Adrenal gland (tissue), 5 donors: ENCODE measurements at regions not wholly inside any gene's neighbourhood (a gene's known extent, or its start where the extent isn't known, plus 50 kb on each side); places are given as distances from the start of the nearest gene placed in this dataset.

Experiments used
- POLR2A ChIP-seq, 2 donors: fragments of 450-650 bp; IDR thresholded peaks; one replicate each; pipeline ENCODE4 v1.6.1; 2017; ENCODE audit warnings: antibody characterized with exemption in 2 of 2, mild to moderate bottlenecking in 2 of 2, moderate library complexity in 1 of 2
- TF ChIP-seq, protein P1 (sequence below), 6 experiments: fragments of 450-650 bp in 4 of 6; fragments of 200-600 bp in 2 of 6; sonication (generic) in 1 of 6; IDR thresholded peaks; 1 replicate in 5 of 6; 2 replicates in 1 of 6; pipeline versions ENCODE4 v1.5.1 to v1.8.0; 2016 to 2021; ENCODE audit warnings: antibody characterized with exemption in 6 of 6, mild to moderate bottlenecking in 2 of 6, moderate library complexity in 1 of 6
- donor health status: DM: no; HTN: no; CAD: no.

DNA sequence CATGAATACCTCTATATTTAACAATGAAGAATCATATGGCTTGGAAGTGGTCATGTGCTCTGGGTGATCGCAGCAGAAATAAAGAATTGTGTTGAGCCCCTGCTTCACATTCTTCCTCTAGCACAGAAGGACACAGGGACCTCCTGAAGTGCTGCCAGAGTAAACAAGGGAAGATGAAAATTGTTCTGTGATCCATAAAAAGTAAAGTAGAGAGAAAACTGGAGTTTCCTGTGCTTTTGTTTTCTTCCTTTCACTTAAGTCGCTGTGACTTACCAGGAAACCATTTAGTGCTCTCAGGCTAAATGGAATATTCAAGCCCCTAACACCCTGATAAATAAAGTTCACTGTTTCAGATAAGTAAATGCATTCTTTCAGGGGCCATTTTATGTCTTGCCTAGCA is 1173.6 kb upstream of the CHAC2 start:
- TF ChIP-seq POLR2A (IDR thresholded peaks at IDR 0.05) = no peak
- TF ChIP-seq, protein P1, sequence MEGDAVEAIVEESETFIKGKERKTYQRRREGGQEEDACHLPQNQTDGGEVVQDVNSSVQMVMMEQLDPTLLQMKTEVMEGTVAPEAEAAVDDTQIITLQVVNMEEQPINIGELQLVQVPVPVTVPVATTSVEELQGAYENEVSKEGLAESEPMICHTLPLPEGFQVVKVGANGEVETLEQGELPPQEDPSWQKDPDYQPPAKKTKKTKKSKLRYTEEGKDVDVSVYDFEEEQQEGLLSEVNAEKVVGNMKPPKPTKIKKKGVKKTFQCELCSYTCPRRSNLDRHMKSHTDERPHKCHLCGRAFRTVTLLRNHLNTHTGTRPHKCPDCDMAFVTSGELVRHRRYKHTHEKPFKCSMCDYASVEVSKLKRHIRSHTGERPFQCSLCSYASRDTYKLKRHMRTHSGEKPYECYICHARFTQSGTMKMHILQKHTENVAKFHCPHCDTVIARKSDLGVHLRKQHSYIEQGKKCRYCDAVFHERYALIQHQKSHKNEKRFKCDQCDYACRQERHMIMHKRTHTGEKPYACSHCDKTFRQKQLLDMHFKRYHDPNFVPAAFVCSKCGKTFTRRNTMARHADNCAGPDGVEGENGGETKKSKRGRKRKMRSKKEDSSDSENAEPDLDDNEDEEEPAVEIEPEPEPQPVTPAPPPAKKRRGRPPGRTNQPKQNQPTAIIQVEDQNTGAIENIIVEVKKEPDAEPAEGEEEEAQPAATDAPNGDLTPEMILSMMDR (IDR thresholded peaks at IDR 0.05) = no peak
